ENCODE measurements at regions not wholly inside any gene's neighbourhood (a gene's known extent, or its start where the extent isn't known, plus 50 kb on each side); places are given as distances from the start of the nearest gene placed in this dataset.

- no peak for TF ChIP-seq POLR2A (IDR thresholded peaks at IDR 0.05; ENCODE audit: extremely low read depth, insufficient read length)
- no peak for TF ChIP-seq CTCF (IDR thresholded peaks at IDR 0.05; ENCODE audit: low read depth, low read length)
Measured at GRCh38 chr6:156533872-156534524, 243.2 kb upstream of the ARID1B start.
